AG04450 (cell line): ENCODE measurements at regions not wholly inside any gene's neighbourhood (a gene's known extent, or its start where the extent isn't known, plus 50 kb on each side); places are given as distances from the start of the nearest gene placed in this dataset.
"Not testable (repeated sequence)": the region's sequence is repeated elsewhere in the genome, so short reads cannot be mapped to it uniquely, and the experiment has no call there.

Experiments used
- CTCF ChIA-PET: fragments of 300-600, 350-600 bp; formaldehyde crosslinking; extraction: SDS; loops from one replicate; lab custom pipeline; 2022; ENCODE audit warnings: antibody characterized with exemption, inconsistent platforms; lab: Charles Lee
- POLR2A ChIA-PET: fragments of 350-600 bp; formaldehyde crosslinking; extraction: SDS; loops from one replicate; lab custom pipeline; 2021; ENCODE audit warnings: antibody characterized with exemption, inconsistent platforms; lab: Yijun Ruan, JAX
- DNase-seq: peaks from one replicate; pipeline ENCODE4 v3.0.0-alpha.2; 2011; ENCODE audit warnings: low read depth, low spot score
- H3K27ac ChIP-seq: one replicate; pipeline ENCODE4 v1.5.1; 2012; ENCODE audit warnings: low read depth, low read length, control low read depth
- H3K27me3 ChIP-seq: one replicate; pipeline ENCODE4 v1.6.0; 2012; ENCODE audit warnings: low read length; ENCODE audit not compliant: control insufficient read depth, insufficient read depth
- H3K4me3 ChIP-seq: 2 replicates; pipeline ENCODE4 v1.5.1; 2011; ENCODE audit warnings: mild to moderate bottlenecking, low read depth, low read length, control low read depth
- H3K9me3 ChIP-seq: 2 replicates; pipeline ENCODE4 v1.5.1; 2012; ENCODE audit warnings: low read length; ENCODE audit not compliant: control insufficient read depth, insufficient read depth
- TF ChIP-seq, protein P1 (sequence below): IDR thresholded peaks from 2 replicates; pipeline ENCODE4 v1.5.1; 2011; ENCODE audit warnings: low read depth, low read length, control low read depth, inconsistent platforms

DNA sequence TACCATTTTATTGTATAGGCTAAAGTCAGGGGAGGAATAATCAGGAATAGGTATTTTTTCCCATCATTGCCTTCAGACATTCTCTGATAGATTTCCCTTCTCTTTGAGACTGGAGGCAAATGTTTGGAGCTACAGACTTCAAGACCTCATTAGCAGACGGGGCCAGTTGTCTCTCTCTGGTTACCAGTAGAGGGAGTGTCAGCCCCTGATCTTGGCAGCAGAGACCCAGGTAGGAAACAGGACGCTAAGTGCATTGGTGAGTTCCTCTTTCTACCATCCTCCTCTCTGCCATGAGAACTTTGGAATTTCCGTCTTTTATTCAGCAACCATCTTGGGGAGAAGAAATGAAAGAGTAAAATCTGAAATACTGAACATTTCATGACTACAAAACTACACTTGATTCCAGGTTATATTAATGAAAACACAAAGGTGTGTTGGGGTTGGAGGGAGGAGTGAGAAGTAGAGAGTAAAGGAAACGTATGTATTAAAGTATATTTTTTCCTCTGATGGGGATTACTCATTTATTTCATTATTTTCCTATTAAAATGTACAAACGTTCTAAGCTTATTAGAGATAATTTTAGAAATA, 186.2 kb upstream of the GCFC2 start:
- CTCF ChIA-PET = interaction anchor here (0.9 kb wide), 1 partner anchor 10 kb away, joined by 3 read pairs; no protein-coding TSS in a partner anchor

DNA sequence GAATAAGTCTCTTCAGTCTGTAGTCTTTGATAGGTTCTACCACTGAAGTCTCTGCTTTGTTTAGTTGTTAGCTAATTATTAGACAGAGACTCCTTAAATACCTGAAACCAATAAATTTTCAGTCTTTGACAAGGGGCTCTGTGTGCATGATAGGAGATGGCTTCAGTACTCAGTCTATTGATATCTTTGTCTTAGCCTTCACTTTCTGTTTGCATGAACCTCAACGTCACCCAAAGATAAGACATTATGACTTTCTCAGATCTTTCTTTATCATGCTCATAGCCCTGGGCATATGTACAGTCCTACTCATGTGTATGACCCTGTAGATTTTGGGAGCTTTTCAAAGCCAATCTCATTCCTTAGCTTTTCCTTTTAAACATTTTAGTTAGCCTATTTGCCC, 183.5 kb upstream of the GCFC2 start:
- TF ChIP-seq, protein P1, sequence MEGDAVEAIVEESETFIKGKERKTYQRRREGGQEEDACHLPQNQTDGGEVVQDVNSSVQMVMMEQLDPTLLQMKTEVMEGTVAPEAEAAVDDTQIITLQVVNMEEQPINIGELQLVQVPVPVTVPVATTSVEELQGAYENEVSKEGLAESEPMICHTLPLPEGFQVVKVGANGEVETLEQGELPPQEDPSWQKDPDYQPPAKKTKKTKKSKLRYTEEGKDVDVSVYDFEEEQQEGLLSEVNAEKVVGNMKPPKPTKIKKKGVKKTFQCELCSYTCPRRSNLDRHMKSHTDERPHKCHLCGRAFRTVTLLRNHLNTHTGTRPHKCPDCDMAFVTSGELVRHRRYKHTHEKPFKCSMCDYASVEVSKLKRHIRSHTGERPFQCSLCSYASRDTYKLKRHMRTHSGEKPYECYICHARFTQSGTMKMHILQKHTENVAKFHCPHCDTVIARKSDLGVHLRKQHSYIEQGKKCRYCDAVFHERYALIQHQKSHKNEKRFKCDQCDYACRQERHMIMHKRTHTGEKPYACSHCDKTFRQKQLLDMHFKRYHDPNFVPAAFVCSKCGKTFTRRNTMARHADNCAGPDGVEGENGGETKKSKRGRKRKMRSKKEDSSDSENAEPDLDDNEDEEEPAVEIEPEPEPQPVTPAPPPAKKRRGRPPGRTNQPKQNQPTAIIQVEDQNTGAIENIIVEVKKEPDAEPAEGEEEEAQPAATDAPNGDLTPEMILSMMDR = no peak
- DNase-seq = no peak

More for the DNA sequence above, 186.2 kb upstream of the GCFC2 start:
- POLR2A ChIA-PET = no interaction called here
- Histone ChIP-seq H3K27ac (no peak overlapping the region), H3K4me3 (no peak overlapping the region), H3K9me3 (no peaks in the 10 kb centered on the region), H3K27me3 (no peaks in the 10 kb centered on the region)
- TF ChIP-seq, protein P1 = peak; percentile 56
- DNase-seq = no peak

DNA sequence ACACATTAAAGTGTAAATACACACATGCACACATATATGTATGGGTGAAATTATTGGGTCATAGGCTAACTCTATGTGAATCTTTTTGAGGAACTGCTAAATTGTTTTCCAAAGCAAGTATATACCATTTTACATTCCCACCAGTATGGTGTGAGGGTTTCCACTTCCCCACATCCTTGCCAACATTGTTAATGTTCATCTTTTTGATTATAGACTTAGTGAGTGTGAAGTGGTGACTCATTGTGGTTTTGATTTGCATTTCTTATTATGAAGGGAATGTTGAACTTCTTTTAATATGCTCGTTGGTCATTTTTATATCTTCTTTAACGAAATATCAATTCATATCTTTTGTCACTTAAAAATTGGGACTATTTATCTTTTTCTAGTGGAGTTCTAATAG, 181.8 kb upstream of the GCFC2 start:
- no peak for DNase-seq
- Histone ChIP-seq H3K27me3 (no peaks in the 10 kb centered on the region), H3K9me3 (no peaks in the 10 kb centered on the region), H3K4me3 (no peak overlapping the region), H3K27ac (no peak overlapping the region)
- ChIA-PET CTCF (no interaction called here), POLR2A (no interaction called here)
- TF ChIP-seq, protein P1 = no peak

More for the DNA sequence above, 183.5 kb upstream of the GCFC2 start:
- no peaks in the 10 kb centered on the region for H3K9me3 ChIP-seq
- ChIA-PET POLR2A (no interaction called here), CTCF (no interaction called here)
- no peak overlapping the region for H3K27ac ChIP-seq
- H3K27me3 ChIP-seq = no peaks in the 10 kb centered on the region
- H3K4me3 ChIP-seq = no peak overlapping the region

DNA sequence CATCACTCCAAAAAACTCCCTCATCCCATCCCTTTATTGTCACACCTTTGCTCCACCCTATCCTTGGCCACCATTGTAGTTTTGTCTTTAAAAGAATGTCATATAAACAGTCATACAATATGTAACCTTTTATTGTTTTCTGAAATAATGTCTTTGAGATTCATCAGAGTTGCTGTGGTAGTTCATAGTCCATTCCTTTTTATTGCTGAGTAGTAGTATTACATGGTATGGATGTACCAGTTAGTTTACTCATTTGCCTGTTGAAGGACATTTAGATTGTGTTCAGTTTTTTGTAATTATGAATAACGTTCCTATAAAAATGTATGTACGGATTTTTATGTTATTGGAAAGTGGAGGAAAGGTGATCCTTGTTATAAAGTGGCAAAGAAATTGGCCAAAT, 171.8 kb upstream of the GCFC2 start:
- Histone ChIP-seq H3K4me3 (no peak overlapping the region), H3K9me3 (no peaks in the 10 kb centered on the region), H3K27ac (no peak overlapping the region), H3K27me3 (no peaks in the 10 kb centered on the region)
- DNase-seq = no peak
- ChIA-PET CTCF (no interaction called here), POLR2A (no interaction called here)
- TF ChIP-seq, protein P1 = no peak

DNA sequence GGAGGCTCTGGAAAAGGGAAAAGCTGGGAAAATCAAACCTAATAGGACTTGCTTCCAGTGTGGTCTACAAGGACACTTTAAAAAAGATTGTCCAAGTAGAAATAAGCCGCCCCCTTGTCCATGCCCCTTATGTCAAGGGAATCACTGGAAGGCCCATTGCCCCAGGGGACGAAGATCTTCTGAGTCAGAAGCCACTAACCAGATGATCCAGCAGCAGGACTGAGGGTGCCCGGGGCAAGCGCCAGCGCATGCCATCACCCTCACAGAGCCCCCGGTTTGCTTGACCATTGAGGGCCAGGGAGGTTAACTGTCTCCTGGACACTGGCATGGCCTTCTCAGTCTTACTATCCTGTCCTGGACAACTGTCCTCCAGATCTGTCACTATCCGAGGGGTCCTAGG, 164.9 kb upstream of the GCFC2 start:
- CTCF ChIA-PET, H3K9me3 ChIP-seq, DNase-seq, H3K27me3 ChIP-seq, H3K27ac ChIP-seq, POLR2A ChIA-PET, H3K4me3 ChIP-seq: not testable (repeated sequence)

DNA sequence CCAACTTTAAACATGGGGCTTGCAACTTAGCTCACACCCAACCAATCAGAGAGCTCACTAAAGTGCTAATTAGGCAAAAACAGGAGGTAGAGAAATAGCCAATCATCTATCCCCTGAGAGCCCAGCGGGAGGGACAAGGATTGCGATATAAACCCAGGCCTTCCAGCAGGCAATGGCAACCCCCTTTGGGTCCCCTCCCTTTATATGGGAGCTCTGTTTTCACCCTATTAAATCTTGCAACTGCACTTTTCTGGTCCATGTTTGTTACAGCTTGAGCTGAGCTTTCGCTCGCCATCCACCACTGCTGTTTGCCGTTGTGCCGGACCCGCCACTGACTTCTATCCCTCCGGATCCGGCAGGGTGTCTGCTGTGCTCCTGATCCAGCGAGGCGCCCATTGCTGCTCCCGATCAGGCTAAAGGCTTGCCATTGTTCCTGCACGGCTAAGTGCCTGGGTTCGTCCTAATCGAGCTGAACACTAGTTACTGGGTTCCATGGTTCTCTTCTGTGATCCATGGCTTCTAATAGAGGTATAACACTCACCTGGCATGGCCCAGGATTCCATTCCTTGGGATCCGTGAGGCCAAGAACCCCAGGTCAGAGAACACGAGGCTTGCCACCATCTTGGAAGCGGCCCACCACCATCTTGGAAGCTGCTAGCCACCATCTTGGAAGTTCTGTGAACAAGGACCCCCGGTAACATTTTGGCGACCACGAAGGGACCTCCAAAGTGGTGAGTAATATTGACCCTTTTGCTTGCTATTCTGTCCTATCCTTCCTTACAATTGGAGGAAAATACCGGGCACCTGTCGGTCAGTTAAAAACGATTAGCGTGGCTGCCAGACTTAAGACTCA, 161.3 kb upstream of the GCFC2 start:
- H3K9me3 ChIP-seq, H3K27ac ChIP-seq, H3K27me3 ChIP-seq, CTCF ChIA-PET, DNase-seq, POLR2A ChIA-PET, H3K4me3 ChIP-seq: not testable (repeated sequence)
